KMS-11 (cell line): ENCODE measurements at regions not wholly inside any gene's neighbourhood (a gene's known extent, or its start where the extent isn't known, plus 50 kb on each side); places are given as distances from the start of the nearest gene placed in this dataset.

Experiments
- H2AFZ ChIP-seq: fragments of 200-600 bp; sonication (generic); 2 replicates; pipeline ENCODE4 v1.6.1; 2016; ENCODE audit warnings: antibody characterized with exemption, mixed run types, low read depth
- H3K27ac ChIP-seq: fragments of 200-600 bp; sonication (generic); 2 replicates; pipeline ENCODE4 v1.6.1; 2016; ENCODE audit warnings: mild to moderate bottlenecking, mixed run types
- H3K27me3 ChIP-seq: fragments of 200-600 bp; sonication (generic); 2 replicates; pipeline ENCODE4 v1.6.1; 2017; ENCODE audit warnings: mild to moderate bottlenecking, low read depth, mixed run types, moderate library complexity; ENCODE audit not compliant: insufficient read depth
- H3K36me3 ChIP-seq: fragments of 200-600 bp; sonication (generic); 2 replicates; pipeline ENCODE4 v1.6.1; 2017; ENCODE audit warnings: mild to moderate bottlenecking, mixed run types; ENCODE audit not compliant: insufficient read depth
- H3K4me1 ChIP-seq: fragments of 200-600 bp; sonication (generic); 2 replicates; pipeline ENCODE4 v1.6.1; 2016; ENCODE audit warnings: mild to moderate bottlenecking, low read depth, mixed run types; ENCODE audit not compliant: poor library complexity, severe bottlenecking
- H3K4me2 ChIP-seq: fragments of 200-600 bp; sonication (generic); 2 replicates; pipeline ENCODE4 v1.7.0; 2016; ENCODE audit warnings: mild to moderate bottlenecking, mixed run types
- H3K4me3 ChIP-seq: fragments of 200-600 bp; sonication (generic); IDR thresholded peaks from 2 replicates; pipeline ENCODE4 v1.6.1; 2017; ENCODE audit warnings: low read depth, low read length, mixed read lengths; ENCODE audit not compliant: insufficient read depth
- H3K79me2 ChIP-seq: fragments of 200-600 bp; sonication (generic); 2 replicates; pipeline ENCODE4 v1.6.1; 2016; ENCODE audit warnings: low read depth, mixed run types; ENCODE audit not compliant: insufficient read depth
- H3K9ac ChIP-seq: fragments of 200-600 bp; sonication (generic); 2 replicates; pipeline ENCODE4 v1.6.1; 2016; ENCODE audit warnings: mild to moderate bottlenecking, mixed run types
- H4K20me1 ChIP-seq: fragments of 200-600 bp; sonication (generic); 2 replicates; pipeline ENCODE4 v1.6.1; 2016; ENCODE audit warnings: mild to moderate bottlenecking, mixed run types; ENCODE audit not compliant: insufficient read depth
- TF ChIP-seq, protein P1 (sequence below): fragments of 200-600 bp; sonication (generic); conservative IDR thresholded peaks from 2 replicates; pipeline ENCODE4 v1.6.1; 2017; ENCODE audit warnings: low read depth, mild to moderate bottlenecking, antibody characterized with exemption, low read length, moderate library complexity, mixed read lengths

DNA sequence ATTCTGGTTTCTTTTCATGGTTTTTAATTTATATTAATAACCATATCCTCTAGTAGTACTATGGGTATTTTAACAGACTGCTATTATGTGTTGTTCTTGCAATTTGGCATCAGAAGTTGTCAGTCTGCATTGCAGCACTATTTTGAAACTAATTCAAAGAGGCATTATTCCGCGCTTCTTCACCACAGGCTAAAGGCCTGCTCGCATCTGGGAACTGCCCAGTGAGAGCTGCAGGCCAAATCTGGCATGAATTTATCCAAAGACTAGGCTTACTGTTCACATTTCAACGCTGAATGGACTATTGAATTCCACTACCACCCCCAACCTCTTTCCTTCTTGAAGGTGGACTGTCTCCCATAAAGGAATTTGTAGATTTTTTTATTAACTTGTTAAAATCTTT lies 310.4 kb upstream of the NR2F2 start:
- Histone ChIP-seq H3K4me1 (no peaks in the 10 kb centered on the region), H3K9ac (no peak overlapping the region), H2AFZ (no peak overlapping the region), H3K36me3 (no peaks in the 10 kb centered on the region), H4K20me1 (no peaks in the 10 kb centered on the region), H3K4me2 (no peak overlapping the region), H3K27ac (no peak overlapping the region), H3K4me3 (no peak overlapping the region), H3K27me3 (no peaks in the 10 kb centered on the region), H3K79me2 (no peaks in the 10 kb centered on the region)
- TF ChIP-seq, protein P1, sequence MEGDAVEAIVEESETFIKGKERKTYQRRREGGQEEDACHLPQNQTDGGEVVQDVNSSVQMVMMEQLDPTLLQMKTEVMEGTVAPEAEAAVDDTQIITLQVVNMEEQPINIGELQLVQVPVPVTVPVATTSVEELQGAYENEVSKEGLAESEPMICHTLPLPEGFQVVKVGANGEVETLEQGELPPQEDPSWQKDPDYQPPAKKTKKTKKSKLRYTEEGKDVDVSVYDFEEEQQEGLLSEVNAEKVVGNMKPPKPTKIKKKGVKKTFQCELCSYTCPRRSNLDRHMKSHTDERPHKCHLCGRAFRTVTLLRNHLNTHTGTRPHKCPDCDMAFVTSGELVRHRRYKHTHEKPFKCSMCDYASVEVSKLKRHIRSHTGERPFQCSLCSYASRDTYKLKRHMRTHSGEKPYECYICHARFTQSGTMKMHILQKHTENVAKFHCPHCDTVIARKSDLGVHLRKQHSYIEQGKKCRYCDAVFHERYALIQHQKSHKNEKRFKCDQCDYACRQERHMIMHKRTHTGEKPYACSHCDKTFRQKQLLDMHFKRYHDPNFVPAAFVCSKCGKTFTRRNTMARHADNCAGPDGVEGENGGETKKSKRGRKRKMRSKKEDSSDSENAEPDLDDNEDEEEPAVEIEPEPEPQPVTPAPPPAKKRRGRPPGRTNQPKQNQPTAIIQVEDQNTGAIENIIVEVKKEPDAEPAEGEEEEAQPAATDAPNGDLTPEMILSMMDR, result no peak

- H3K27ac ChIP-seq, result no peak overlapping the region
- no peaks in the 10 kb centered on the region for H3K36me3 ChIP-seq
- no peaks in the 10 kb centered on the region for H3K79me2 ChIP-seq
- TF ChIP-seq, protein P1, result no peak
- no peak overlapping the region for H2AFZ ChIP-seq
- no peaks in the 10 kb centered on the region for H3K4me1 ChIP-seq
- H3K4me2 ChIP-seq, result no peak overlapping the region
- no peak overlapping the region for H3K4me3 ChIP-seq
- H4K20me1 ChIP-seq, result no peaks in the 10 kb centered on the region
- no peak overlapping the region for H3K9ac ChIP-seq
- no peaks in the 10 kb centered on the region for H3K27me3 ChIP-seq
Observed at GRCh38 chr15:96020797-96021196, 309.7 kb upstream of the NR2F2 start.

DNA sequence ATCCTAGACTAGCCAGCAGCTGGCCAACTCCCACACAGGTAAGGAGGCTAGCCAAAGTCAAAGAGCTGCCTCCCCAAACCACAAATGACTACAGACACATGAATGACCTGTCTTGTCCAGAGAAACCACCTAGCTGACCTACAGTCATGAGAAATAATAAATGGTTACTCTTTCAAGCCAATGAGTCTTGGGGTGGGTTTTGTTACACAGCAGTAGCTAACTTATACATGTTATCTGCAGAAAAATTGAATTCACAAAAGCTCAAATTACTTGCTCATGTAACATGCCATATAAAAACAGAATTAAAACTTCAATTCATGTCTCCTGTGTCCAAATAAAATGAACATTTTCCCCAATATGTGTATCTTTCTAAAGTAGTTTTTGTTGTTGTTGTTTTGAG lies 307.4 kb upstream of the NR2F2 start:
- Histone ChIP-seq H4K20me1 (no peaks in the 10 kb centered on the region), H2AFZ (no peak overlapping the region), H3K9ac (no peak overlapping the region), H3K4me1 (no peaks in the 10 kb centered on the region), H3K27me3 (no peaks in the 10 kb centered on the region), H3K36me3 (no peaks in the 10 kb centered on the region), H3K27ac (no peak overlapping the region), H3K79me2 (no peaks in the 10 kb centered on the region), H3K4me2 (no peak overlapping the region), H3K4me3 (no peak overlapping the region)
- TF ChIP-seq, protein P1, result no peak

GRCh38 chr15:96027501-96027900 lies 303.0 kb upstream of the NR2F2 start:
- Histone ChIP-seq H2AFZ (no peak overlapping the region), H3K4me1 (no peaks in the 10 kb centered on the region)

More at GRCh38 chr15:96027501-96027900, 303.0 kb upstream of the NR2F2 start:
- no peak overlapping the region for H3K4me2 ChIP-seq
- H3K4me3 ChIP-seq, result no peak overlapping the region
- H3K27ac ChIP-seq, result no peak overlapping the region
- H3K9ac ChIP-seq, result no peak overlapping the region
- no peaks in the 10 kb centered on the region for H3K36me3 ChIP-seq
- H4K20me1 ChIP-seq, result no peaks in the 10 kb centered on the region
- no peaks in the 10 kb centered on the region for H3K79me2 ChIP-seq
- no peaks in the 10 kb centered on the region for H3K27me3 ChIP-seq
- TF ChIP-seq, protein P1, result no peak
